ENCODE measurements at regions not wholly inside any gene's neighbourhood (a gene's known extent, or its start where the extent isn't known, plus 50 kb on each side); places are given as distances from the start of the nearest gene placed in this dataset.

DNA sequence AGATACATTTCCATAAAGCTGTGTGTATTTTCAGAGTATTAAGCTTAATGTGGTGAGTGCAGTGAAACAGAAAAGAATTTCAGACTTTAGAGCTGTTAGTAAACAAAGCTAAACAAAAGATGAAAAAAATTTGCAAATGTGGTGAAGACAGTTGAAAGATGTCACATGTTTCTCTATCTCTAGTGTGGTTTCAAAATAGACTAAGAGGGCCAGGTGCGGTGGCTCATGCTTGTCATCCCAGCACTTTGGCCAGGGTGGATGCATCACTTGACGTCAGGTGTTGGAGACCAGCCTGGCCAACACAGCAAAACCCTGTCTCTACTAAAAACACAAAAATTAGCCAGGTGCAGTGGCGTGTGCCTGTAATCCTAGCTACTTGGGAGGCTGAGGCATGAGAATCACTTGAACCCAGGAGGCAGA is 466.0 kb upstream of the NR2F2 start:
- DNase-seq = no peak

DNA sequence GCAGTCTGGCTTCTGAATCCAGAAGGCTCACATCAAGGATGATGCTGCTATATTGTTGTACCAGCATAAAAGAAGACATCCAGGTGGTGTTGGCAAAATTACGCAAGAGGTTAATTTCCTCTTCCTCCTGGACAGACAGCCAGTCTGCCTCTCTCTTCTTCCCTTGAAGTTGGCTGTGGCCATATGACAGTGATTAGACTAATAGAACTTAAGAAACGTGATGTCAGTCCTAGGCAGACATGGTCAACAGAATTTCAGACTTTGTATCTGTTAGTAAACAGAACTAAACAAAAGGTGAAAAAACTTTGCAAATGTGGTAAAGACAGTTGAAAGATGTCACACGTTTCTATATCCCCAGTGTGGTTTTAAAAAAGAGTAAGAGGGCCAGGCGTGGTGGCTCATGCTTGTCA is 465.2 kb upstream of the NR2F2 start:
- no peak for DNase-seq

DNA sequence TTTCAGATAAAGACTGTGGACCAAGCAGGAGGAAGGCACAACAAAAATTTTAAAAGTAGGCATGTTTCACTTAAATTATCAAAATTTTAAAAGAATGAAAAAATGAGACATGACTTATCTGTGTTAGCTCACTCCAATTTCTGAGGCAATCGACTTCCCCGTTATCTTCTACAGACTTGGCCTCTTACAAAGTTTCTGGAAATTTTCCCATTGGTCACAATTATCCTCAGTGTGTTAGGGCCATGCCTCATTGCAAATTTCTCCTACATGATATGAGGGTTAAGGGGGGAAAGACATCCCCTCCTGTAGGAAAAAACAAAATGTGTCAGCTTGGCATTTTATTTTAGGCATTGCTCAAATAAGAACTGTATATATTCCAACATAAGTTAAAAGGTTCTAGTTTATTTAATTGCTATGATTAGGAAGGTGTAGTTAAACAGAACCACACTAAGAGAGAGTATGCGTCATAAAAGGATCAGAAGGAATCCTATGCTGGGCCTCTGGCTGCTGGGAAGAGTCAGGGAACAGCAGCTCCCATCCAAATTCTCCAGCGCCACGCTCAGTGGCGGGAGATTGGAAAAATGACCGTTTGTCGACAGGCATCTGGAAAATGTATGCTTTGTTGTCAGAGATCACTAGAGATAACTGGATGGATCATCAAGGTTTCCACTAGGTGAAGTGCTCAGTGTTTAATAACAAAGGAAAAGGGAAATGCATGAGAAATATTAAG is 463.6 kb upstream of the NR2F2 start:
- DNase-seq = no peak

DNA sequence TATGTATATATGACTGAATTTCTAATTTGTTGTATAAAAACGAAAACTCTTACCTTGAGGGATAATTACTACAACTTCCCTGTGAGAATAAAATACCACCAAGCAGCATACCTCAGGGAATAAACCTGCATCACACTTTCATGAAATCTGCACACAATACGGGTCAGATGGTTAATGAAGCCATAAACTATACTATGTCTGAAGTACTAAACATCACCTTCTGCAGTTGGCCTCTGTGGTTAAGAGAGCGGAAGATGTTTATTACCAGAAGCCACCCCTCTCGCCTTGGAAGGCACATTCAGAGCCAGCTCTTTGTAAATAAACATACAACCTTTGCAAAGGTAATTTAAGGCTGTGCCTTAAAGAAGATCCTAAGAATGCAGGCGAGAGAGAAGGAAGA is 462.1 kb upstream of the NR2F2 start:
- no peak for DNase-seq

DNA sequence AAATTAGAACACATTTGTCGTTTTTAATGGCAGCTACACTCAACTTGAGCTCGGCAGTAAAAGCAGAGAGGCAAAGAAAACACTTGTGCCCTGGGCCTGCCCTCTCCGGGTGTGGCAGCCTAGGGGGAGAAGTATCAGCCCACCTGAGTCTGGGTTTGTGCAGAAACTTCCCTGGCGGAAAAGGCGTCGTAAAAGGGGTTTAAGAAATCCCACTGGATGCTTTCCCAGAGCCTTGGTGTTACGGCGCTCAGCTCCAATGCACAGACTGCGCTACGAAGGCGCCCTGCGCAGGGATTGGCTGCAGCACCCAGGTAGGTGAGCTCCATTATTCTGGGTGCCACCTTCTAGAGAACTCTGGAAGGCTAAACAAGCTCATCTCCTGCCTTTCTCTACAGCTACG is 461.5 kb upstream of the NR2F2 start:
- DNase-seq = no peak

DNA sequence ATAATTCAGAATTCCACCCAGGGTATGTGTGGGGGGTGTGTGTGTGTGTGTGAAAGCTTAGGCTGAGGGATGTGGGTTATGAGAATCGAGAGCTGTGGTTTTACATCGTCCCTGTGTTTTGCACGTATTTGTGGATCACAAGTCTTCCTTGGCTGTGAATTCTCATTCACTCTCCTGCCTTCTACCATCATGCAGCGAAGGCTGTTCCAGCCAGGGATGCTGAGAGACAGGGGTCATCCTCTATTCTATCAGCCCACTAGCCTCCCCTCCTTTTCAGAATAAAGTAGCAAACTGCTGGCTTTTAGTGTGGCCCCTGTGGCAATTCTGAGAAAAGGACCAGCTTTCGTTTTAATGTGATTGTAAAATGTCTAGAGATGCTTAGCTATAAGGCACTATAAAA is 460.6 kb upstream of the NR2F2 start:
- no peak for DNase-seq

DNA sequence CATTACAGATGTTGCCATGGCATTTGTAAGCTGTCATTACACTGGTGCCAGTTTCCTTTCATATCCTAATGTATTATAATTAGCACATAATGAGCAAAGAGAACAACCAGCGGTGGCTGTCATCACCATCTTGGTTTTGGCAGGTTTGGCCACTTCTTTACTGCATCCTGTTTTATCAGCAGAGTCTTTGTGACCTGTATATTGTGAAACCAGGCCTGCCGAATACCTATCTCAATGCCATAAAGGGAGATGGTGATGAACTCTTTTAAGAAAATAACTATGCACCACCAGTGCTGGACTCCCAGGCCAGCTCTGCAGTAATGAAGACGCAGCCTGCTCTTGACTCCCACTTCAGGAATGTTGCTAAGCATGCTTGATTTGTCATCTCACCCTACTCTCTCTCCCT is 458.1 kb upstream of the NR2F2 start:
- DNase-seq = no peak

DNA sequence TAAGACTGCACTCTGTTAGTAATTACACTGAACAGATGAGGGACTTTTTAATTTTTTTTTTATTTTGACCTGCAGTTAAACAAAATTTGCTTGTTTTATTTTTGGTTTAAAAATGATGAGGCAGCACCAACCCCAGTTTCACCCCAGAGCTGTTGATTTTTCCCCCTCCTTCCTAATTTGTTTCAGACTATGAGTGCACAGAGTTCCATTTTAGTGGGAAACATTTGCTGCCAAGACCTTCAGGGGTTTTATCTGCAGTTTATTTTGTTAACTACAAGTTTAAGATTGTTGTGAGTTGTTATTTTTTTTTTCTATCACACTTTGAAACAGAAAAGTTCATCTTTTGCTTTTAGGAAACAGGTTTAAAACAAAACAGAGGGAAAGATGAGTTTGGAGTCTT is 455.9 kb upstream of the NR2F2 start:
- no peak for DNase-seq

DNA sequence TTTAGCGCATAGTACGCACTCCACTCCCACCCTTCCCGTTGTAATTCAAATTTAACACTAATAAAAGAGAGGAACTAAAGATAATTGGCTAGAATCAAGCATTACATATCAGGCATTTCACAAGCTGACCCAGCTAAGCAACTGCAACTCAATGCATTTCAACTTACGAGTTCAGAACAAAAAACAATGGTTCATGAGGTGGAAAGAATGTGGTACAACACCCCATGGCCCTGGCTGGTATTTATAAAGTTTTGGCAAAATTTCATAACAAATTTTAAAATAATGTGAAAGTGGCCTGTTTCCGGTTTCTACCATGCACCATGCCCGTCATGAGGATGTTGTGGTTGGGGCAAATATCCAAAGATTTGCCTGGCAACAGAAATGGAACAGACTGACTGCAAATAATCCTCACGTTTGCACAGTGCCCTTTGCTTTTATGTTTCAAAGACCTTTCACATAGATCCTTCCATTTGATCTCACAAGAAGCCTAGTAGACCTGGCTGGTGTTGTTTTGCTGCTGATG is 455.3 kb upstream of the NR2F2 start:
- DNase-seq = no peak

DNA sequence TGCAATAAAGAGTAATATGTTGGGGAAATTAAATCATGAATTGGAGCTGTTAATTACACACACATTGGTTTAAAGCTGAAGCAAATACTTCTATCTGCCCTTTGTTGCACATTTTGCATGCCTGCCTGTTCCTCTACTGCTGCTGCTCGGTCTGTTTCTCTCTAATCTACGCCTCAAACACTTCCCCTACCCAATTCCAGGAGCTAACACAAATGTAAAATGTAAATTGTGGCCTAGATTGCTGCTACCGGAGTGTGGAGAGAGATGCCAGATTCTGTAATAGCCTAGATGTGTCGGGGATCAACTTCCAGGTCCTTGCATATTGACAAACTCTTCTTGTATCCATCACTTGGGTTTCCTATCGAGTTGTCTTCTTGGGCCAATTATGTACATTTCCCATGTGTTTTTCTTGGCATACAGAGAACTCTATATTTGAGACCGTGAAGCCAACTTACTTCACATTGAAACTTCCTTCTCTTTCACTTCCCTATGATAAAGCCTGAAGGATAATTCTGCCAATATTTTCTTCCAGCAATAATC is 450.4 kb upstream of the NR2F2 start:
- no peak for DNase-seq

DNA sequence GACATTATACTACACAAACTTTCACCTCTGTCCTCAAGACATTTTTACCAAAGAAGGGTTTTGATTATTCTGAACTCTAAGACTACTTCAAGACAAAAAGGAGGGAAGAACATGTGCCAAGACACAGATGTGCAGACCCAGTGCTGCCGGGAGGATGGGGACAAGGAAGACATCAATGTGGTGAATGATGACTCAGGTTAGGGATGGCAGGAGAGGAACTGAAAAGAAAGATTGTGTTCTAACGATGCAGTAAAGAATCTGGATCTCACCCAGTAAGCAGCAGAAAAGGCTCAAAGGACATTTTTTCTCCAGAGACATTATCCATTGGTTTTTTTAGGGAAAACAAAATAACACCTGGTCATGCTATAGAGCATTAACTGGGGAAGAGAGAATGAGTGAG is 449.9 kb upstream of the NR2F2 start:
- DNase-seq = no peak

DNA sequence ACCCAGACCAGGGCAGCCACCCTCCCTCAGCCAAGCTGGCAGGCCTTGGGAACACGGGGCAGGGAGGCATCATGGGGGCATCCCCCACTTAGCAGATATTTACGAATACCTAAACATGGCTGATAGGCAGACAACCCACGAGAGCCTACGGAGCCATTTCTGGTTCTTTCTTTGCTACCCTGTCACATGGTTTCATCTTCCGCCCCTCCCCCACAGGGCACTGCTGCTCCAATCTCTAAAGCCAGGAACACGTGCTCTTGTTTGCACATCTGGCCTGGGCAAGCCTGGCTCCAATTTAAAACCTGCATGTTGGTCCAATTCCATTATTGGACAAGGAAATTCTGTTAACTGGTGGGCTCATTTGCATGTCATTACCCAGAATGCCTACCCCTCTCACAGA is 447.4 kb upstream of the NR2F2 start:
- DNase-seq = no peak

DNA sequence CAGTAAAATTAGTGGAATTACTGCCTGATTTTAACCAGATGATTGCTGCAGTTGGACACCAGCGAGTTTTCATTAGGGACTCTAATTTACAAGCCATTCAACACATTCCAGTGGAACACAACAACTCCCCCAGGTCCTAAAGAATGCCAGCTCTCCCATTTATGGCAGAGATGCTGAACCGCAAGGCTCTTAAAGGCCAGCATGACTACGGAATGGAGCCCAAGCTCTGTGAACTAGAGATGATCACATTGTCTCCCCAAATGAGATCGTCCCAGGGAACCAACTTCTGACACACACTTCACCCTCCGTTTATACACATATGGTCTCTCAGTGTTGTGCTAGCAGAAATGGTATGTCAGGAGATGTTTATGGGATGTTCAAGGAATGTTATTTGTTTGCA is 446.2 kb upstream of the NR2F2 start:
- no peak for DNase-seq

DNA sequence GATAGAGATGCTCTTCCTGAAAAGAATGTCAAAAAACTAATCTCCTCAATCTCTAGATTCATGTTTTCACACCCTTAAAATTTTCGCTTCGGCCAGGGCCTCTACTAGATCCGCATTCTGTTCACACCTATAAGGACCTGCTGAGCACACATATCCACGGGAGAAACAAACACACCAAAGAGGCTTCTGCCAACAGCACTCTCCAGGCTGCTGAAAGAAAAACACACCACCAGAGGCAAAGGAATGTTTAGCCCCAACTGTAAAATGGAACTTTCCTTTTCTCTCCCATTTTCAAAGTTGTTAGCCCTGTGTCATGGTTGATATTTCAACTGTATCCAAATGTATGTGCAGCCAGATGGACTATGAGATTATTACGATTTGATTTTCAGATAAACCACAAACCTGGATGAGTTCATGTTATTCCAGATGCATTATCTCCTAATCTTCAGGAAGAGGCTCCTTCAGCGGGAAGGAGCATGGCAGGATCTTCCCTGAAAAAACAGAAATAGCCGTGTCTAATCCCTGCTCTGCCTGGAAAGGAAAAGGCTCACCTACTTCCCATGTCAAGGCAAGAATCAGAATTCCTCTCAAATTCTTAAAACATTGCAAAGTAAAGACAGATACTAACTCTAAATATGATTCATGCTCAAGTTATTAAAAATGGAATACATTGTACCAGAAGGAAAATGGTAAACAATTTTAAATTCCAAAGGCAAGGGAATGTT is 442.7 kb upstream of the NR2F2 start:
- DNase-seq = no peak

DNA sequence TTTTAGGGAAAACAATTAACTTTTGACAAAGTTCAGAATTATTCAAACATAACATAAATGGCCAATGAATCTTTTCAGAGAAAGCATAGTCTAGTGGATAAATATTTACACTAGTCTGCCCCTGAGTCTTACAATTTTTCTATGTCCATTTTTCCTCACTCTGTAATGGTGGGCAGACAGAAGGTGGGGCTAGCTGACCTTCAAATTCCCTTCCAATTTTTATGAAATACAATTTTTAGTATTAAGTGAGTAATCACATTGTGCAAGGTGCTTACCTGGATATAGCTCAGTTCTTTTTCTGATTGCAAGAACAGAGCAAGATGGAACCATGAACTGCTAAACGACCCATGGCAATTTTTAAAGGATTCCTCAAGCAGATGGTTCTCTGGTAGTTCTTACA is 441.7 kb upstream of the NR2F2 start:
- no peak for DNase-seq

DNA sequence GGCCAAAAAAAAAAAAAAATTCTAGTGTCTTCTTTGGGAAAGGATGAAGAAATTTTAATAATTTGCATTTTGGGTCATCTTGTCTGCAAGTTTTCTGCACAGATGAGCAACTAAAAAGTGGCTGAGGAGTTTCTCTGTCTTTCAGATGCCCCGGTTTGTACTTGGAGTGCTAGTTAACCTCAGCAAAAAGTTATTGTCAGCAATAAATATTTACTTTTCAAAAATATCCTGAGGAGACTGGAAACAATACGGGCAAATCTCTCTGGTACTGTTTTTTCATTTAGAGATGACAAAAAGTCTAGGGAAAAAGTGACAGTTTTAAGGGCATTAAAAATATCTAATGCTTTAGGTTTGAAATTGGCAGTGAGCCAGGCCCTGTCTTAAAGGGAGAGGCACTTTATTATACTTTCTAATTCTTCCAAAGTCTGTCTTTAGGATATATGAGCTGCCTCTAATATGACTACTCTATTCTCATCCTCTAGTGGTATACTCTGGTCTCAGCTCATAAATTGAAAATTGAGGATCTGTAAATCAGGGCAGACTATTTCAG is 436.0 kb upstream of the NR2F2 start:
- DNase-seq = no peak

DNA sequence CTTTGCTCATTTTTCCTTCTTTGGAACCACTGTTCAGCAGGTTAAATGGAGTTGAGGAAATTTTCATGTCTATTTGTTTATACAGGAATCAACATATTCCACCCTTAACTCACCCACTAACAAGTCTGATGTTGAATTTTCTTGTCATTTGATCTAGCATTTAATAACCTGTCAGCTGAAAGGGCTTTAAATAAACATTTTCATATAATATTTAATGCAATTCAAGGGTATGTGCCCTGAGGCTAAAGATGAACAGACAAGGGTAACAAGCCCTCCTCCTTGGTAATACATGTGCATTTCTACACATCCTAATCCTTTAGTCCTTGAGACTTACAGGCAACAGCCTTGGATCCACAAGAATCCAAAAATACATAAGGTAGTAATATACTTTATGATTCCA is 435.0 kb upstream of the NR2F2 start:
- DNase-seq = no peak

DNA sequence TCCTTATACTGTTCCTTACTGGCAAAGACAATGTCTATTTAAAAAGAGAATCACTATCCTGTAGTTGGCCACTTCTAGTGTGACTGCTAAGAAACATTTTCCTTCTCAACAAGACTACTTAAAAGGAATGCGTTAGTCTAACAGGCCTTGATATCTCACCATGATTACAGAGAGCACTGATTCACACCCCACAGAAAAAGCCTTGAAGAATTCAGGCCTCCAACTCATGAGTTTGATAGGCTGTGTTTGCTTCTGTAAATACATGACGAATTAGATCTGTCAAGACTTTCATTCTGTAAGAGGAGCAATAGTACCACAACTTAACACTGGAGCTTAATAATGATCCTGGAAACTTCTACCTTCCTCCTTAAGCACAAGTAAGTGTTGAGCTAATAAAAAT is 432.8 kb upstream of the NR2F2 start:
- no peak for DNase-seq

DNA sequence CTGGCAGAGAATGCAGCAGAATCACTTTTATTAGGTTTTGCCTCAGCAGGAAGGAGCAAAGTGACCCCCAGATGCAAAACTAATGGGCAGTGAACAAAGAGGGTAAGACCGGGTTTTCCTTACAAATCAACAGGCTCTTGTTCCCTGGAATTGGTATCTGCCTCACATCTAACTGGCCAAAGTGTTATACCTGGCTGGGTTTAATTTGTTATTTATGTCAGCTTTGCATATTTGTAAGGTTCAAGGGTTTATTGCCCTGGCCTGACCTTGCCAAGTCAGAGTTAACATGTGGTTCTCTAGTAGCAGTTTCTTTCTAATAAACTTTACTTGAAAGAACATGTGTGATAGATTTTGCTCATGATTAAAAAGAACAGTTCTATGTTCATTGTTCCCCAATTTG is 431.7 kb upstream of the NR2F2 start:
- no peak for DNase-seq

DNA sequence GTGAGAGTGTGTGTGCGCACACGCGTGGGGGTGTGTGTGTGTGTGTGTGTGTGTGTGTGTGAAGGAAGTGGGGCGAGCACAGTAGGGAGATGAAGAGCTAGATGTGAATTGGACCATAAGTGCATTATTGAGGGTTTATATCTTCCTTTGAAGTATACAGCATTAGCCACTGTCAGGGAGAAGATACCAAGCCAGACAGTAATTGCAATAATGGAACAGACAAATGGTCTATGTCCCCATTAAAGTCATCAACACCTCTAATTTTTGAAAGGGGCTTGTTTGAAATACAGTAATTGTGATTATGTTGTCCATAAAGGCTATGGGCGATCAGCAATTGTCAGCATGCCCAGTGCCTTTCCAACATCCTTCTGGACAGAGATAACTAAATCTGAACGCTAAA is 429.2 kb upstream of the NR2F2 start:
- DNase-seq = no peak

DNA sequence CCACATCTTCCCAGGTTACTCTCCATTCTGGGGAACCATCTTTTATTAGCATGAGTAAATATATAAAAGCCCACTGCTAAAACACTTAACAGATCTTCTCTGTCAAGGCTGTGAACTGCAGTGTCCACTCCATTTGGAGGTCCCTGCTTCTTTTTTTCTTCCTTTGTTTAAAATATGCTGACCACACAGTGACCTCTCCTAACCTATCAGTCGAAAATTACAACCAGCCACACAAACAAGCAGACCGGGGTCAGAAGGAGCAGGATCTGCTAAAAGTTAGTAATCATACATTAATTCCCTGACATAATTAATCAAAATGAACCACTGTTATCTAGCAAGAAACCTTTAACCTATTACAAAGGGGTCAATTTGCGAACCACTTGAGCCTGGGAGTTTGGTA is 427.9 kb upstream of the NR2F2 start:
- no peak for DNase-seq

DNA sequence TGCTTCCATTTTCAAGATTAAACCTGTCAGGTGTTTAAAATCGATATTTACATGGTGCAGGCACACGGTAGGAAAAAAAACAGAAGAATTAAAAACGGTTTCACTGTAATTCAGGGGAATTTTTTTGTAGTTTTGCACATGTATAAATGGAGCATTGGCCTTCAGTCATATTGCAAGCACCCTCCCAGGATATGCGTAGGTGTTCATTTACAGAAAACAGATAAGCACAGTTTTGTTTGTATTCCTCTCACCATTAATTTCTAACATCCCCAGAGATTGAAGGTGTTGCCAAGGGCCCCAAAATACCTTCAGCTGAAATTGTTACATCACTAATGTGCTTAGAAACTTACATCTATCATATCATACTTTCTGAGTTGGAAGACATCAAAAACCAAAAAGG is 427.1 kb upstream of the NR2F2 start:
- DNase-seq = no peak

DNA sequence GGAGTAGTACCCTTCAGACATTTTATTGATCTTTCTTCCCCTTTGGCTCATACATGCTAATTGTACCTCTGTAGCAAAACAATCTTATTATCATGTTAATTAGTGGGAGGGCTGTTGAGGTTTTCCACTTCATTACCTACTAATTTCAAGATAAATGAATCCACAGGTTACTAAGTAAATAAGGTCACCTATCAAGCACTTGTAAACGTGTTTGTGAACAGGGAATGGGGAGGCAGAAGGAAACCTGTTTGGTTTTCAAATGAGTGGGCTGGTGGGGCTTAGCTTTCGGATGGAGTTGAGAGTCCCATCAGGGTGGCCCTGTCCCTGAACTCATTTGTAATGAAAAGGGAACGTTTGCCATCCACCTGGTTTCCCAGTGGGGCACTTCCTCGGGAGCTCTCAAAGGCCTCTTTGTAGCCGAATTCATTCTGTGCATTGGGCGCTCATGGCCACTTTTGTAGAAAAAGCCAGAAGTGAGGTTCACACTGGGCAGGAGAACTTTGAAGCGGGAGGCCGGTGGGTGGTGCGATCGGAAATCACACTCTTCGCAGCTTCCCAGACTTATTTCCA is 419.8 kb upstream of the NR2F2 start:
- DNase-seq = no peak

Measured in NCI-H1092 treated with DMSO at 0.1 percent for 48 hours (cell line).